Left lung (tissue), 4 donors: ENCODE measurements at regions not wholly inside any gene's neighbourhood (a gene's known extent, or its start where the extent isn't known, plus 50 kb on each side); places are given as distances from the start of the nearest gene placed in this dataset.

Experiments used
- ATAC-seq: fragments of 200-7000 bp; cut with Tn5 transposase; one replicate; pipeline ENCODE4 v1.9.1; 2020; ENCODE audit warnings: moderate library complexity
- DNase-seq, 4 donors: peaks; one replicate each; pipeline ENCODE4 v3.0.0-alpha.2; 2013 to 2020
- H3K27ac ChIP-seq, 2 donors: fragments of 200-600 bp; sonication (generic) in 1 of 2; one replicate each; pipeline versions ENCODE4 v1.5.0 to v1.8.0; 2020 to 2021
- H3K27me3 ChIP-seq, 2 donors: fragments of 200-600 bp; sonication (generic) in 1 of 2; one replicate each; pipeline versions ENCODE4 v1.5.0 to v1.8.0; 2020 to 2021
- H3K36me3 ChIP-seq, 2 donors: fragments of 200-600 bp; sonication (generic) in 1 of 2; one replicate each; pipeline versions ENCODE4 v1.5.0 to v1.8.0; 2020 to 2021
- H3K4me1 ChIP-seq, 2 donors: fragments of 200-600 bp; one replicate each; pipeline ENCODE4 v1.8.0; 2021
- H3K4me3 ChIP-seq, 2 donors: fragments of 200-600 bp; sonication (generic) in 1 of 2; one replicate each; pipeline versions ENCODE4 v1.5.0 to v1.8.0; 2020 to 2021; ENCODE audit warnings: mild to moderate bottlenecking in 1 of 2
- H3K9me3 ChIP-seq, 2 donors: fragments of 200-600 bp; sonication (generic) in 1 of 2; one replicate each; pipeline versions ENCODE4 v1.5.0 to v1.8.0; 2020 to 2021
- CTCF ChIP-seq, 2 donors: fragments of 200-600 bp; sonication (generic) in 1 of 2; IDR thresholded peaks; one replicate each; pipeline versions ENCODE4 v1.5.0 to v1.8.0; 2021; ENCODE audit warnings: antibody characterized with exemption in 2 of 2
- intact Hi-C, 2 donors: fragments of 100-400 bp; cut with DNase I; formaldehyde crosslinking; loops; one replicate each; pipeline versions ENCODE4 v1.11.2 to v1.14.2; 2022
- donor health status: DM: no; HTN: yes; CAD: no.
- donor health status: DM: no; HTN: no; CAD: no.

GRCh38 chr4:123741906-123742305 is 345.3 kb downstream of the SPRY1 start:
- DNase-seq, result no peak
- TF ChIP-seq CTCF (IDR thresholded peaks at IDR 0.05), result no peak
- Histone ChIP-seq H3K36me3 (no peaks in the 10 kb centered on the region), H3K27ac (no peak overlapping the region), H3K4me3 (no peak overlapping the region), H3K4me1 (peaks cover 4 to 30% of the 10 kb centered on the region in 2 donors), H3K9me3 (no peaks in the 10 kb centered on the region), H3K27me3 (no peaks in the 10 kb centered on the region)
- intact Hi-C loops, result no loop called here
- ATAC-seq, result no peak

GRCh38 chr4:123743848-123744247 is 347.3 kb downstream of the SPRY1 start:
- Histone ChIP-seq H3K36me3 (no peaks in the 10 kb centered on the region), H3K4me1 (peaks cover 4 to 33% of the 10 kb centered on the region in 2 donors), H3K27ac (peak overlapping the region in 1 of 2 donors; percentile 53), H3K4me3 (no peak overlapping the region), H3K9me3 (no peaks in the 10 kb centered on the region), H3K27me3 (no peaks in the 10 kb centered on the region)
- intact Hi-C loops, result no loop called here
- no peak for TF ChIP-seq CTCF (IDR thresholded peaks at IDR 0.05)
- DNase-seq, result no peak
- ATAC-seq, result no peak

- DNase-seq (peak in 1 of 4 donors; percentile 52), ATAC-seq (peak; percentile 57)
- peaks cover 4 to 33% of the 10 kb centered on the region in 2 donors for H3K4me1 ChIP-seq
- H3K9me3 ChIP-seq, result no peaks in the 10 kb centered on the region
- H3K27me3 ChIP-seq, result no peaks in the 10 kb centered on the region
- no peaks in the 10 kb centered on the region for H3K36me3 ChIP-seq
- H3K4me3 ChIP-seq, result no peak overlapping the region
- intact Hi-C loops, result no loop called here
- no peak for TF ChIP-seq CTCF (IDR thresholded peaks at IDR 0.05)
- peak overlapping the region in 1 of 2 donors; percentile 53 for H3K27ac ChIP-seq
Observed at GRCh38 chr4:123744664-123745290, 348.2 kb downstream of the SPRY1 start.

DNA sequence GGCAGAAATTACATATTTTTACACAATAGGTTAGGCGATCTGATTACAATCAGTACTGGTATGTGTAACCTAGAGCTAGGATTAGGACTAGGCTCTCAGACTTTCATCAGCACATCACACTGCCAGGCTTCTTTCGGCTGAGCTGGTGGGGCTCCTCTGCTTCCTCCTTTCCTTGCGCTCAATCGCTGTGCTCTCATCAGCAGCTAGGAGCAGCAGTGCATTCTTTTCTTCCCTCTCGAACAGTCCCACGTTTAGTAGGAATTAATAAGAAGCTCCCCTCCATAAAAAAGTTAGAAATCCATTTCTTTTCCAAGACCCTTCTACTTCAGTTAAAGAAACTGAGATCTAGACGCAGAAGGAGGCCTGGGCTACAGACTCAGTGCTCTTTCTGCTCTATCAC is 350.4 kb downstream of the SPRY1 start:
- no peaks in the 10 kb centered on the region for H3K27me3 ChIP-seq
- H3K4me1 ChIP-seq, result peaks cover 4 to 31% of the 10 kb centered on the region in 2 donors
- no peak overlapping the region for H3K4me3 ChIP-seq
- no peaks in the 10 kb centered on the region for H3K36me3 ChIP-seq
- no peak for DNase-seq
- H3K9me3 ChIP-seq, result no peaks in the 10 kb centered on the region
- ATAC-seq, result no peak
- intact Hi-C loops, result no loop called here
- no peak for TF ChIP-seq CTCF (IDR thresholded peaks at IDR 0.05)
- no peak overlapping the region for H3K27ac ChIP-seq

GRCh38 chr4:123748806-123749205 is 352.2 kb downstream of the SPRY1 start:
- Histone ChIP-seq H3K4me1 (peaks cover 4 to 24% of the 10 kb centered on the region in 2 donors), H3K9me3 (no peaks in the 10 kb centered on the region), H3K4me3 (no peak overlapping the region), H3K27me3 (no peaks in the 10 kb centered on the region), H3K36me3 (no peaks in the 10 kb centered on the region), H3K27ac (no peak overlapping the region)
- intact Hi-C loops, result no loop called here
- DNase-seq (no peak), ATAC-seq (no peak)
- no peak for TF ChIP-seq CTCF (IDR thresholded peaks at IDR 0.05)
